Pancreas (tissue), 10 donors: ENCODE measurements at regions not wholly inside any gene's neighbourhood (a gene's known extent, or its start where the extent isn't known, plus 50 kb on each side); places are given as distances from the start of the nearest gene placed in this dataset.

ENCODE experiments used
- ATAC-seq, 4 donors: fragments of 200-7000 bp; cut with Tn5 transposase; one replicate each; pipeline versions ENCODE4 v1.8.0 to v1.9.1; 2020; ENCODE audit warnings: mild to moderate bottlenecking in 4 of 4, moderate library complexity in 4 of 4
- DNase-seq, 6 donors: peaks; one replicate each; pipeline ENCODE4 v3.0.0-alpha.2; 2020
- FAIRE-seq: peaks from 2 replicates; lab custom pipeline; 2012; peaks lifted over from hg19 to GRCh38; lab: Jason Lieb, UNC
- H3K27ac ChIP-seq, 4 donors: fragments of 200-600 bp; sonication (generic); 1 replicate in 3 of 4; 2 replicates in 1 of 4; pipeline versions ENCODE4 v1.5.0 to v1.8.0; 2020
- H3K27me3 ChIP-seq, 4 donors: fragments of 200-600 bp; one replicate each; pipeline ENCODE4 v1.8.0; 2021
- H3K36me3 ChIP-seq, 3 donors: fragments of 200-600 bp; sonication (generic) in 1 of 3; one replicate each; pipeline versions ENCODE4 v1.5.0 to v1.8.0; 2020 to 2021
- H3K4me1 ChIP-seq, 3 donors: fragments of 200-600 bp; one replicate each; pipeline ENCODE4 v1.8.0; 2021
- H3K4me3 ChIP-seq, 4 donors: fragments of 200-600 bp; sonication (generic) in 2 of 4; one replicate each; pipeline versions ENCODE4 v1.5.0 to v1.8.0; 2020 to 2021
- H3K9me3 ChIP-seq, 4 donors: fragments of 200-600 bp; one replicate each; pipeline ENCODE4 v1.8.0; 2021
- CTCF ChIP-seq, 4 donors: fragments of 200-600 bp; sonication (generic) in 3 of 4; IDR thresholded peaks; one replicate each; pipeline versions ENCODE4 v1.5.0 to v1.8.0; 2021; ENCODE audit warnings: antibody characterized with exemption in 4 of 4
- WGBS, 2 donors: extraction: QIAGEN DNeasy Blood & Tissue Kit; methylation state at CpG; one replicate each; pipeline ENCODE4 v1.1.7; 2013; 5-methylcytosine and 5-hydroxymethylcytosine counted together
- intact Hi-C, 3 donors: fragments of 100-400 bp; cut with DNase I; formaldehyde crosslinking; loops; one replicate each; pipeline versions ENCODE4 v1.11.1 to v1.14.2; 2022
- donor health status: healthy with polysubstance abuse.
- donor health status: DM: no; HTN: no; CAD: no; lungs with moderate emphysema.
- donor health status: DM: no; HTN: no; CAD: no.
- donor health status: control.
- donor health status: control.
- donor health status: Bipolar disorder and iron deficiency.
- donor health status: DM: yes; HTN: yes; CAD: no.
- donor health status: DM: no; HTN: no; CAD: no.
- donor health status: DM: no; HTN: no; CAD: no.
- donor health status: DM: yes; HTN: yes; CAD: no.

- no peak overlapping the region for H3K4me3 ChIP-seq
- no peak overlapping the region for H3K27ac ChIP-seq
- H3K9me3 ChIP-seq, result no peaks in the 10 kb centered on the region
- intact Hi-C loops, result no loop called here
- ATAC-seq, result no peak
- FAIRE-seq, result no peak
- no peaks in the 10 kb centered on the region for H3K36me3 ChIP-seq
- no peaks in the 10 kb centered on the region for H3K4me1 ChIP-seq
- TF ChIP-seq CTCF (IDR thresholded peaks at IDR 0.05), result no peak
- no peak for DNase-seq
- H3K27me3 ChIP-seq, result no peaks in the 10 kb centered on the region
These were observed 396.3 kb upstream of the POM121L12 start for GRCh38 chr7:52639126-52639525.

GRCh38 chr7:52635021-52635420 is 400.4 kb upstream of the POM121L12 start:
- FAIRE-seq, result no peak
- WGBS, 2 donors, result 42 to 44% methylated on average over 3 of the region's 3 CpGs
- no peaks in the 10 kb centered on the region for H3K9me3 ChIP-seq
- H3K27me3 ChIP-seq, result no peaks in the 10 kb centered on the region
- H3K36me3 ChIP-seq, result no peaks in the 10 kb centered on the region
- H3K4me3 ChIP-seq, result no peak overlapping the region
- ATAC-seq, result no peak
- TF ChIP-seq CTCF (IDR thresholded peaks at IDR 0.05), result no peak
- no peaks in the 10 kb centered on the region for H3K4me1 ChIP-seq
- intact Hi-C loops, result no loop called here
- no peak overlapping the region for H3K27ac ChIP-seq
- DNase-seq, result no peak

- Histone ChIP-seq H3K27me3 (no peaks in the 10 kb centered on the region), H3K4me3 (no peak overlapping the region), H3K9me3 (no peaks in the 10 kb centered on the region), H3K4me1 (no peaks in the 10 kb centered on the region), H3K36me3 (no peaks in the 10 kb centered on the region), H3K27ac (no peak overlapping the region)
- DNase-seq, result no peak
- FAIRE-seq, result no peak
- intact Hi-C loops, result no loop called here
- no peak for ATAC-seq
- 60 to 83% methylated on average over 1 of the region's 1 CpG for WGBS, 2 donors
- TF ChIP-seq CTCF (IDR thresholded peaks at IDR 0.05), result no peak
These were observed 414.6 kb upstream of the POM121L12 start for GRCh38 chr7:52620849-52621248.

GRCh38 chr7:52616552-52616951 is 418.9 kb upstream of the POM121L12 start:
- intact Hi-C loops, result no loop called here
- H3K9me3 ChIP-seq, result no peaks in the 10 kb centered on the region
- 58 to 76% methylated on average over 2 of the region's 2 CpGs for WGBS, 2 donors
- no peaks in the 10 kb centered on the region for H3K27me3 ChIP-seq
- H3K36me3 ChIP-seq, result no peaks in the 10 kb centered on the region
- no peak overlapping the region for H3K27ac ChIP-seq
- FAIRE-seq (no peak), ATAC-seq (no peak), DNase-seq (no peak)
- no peak overlapping the region for H3K4me3 ChIP-seq
- no peak for TF ChIP-seq CTCF (IDR thresholded peaks at IDR 0.05)
- no peaks in the 10 kb centered on the region for H3K4me1 ChIP-seq

- Histone ChIP-seq H3K36me3 (no peaks in the 10 kb centered on the region), H3K4me1 (no peaks in the 10 kb centered on the region), H3K9me3 (no peaks in the 10 kb centered on the region), H3K4me3 (no peak overlapping the region), H3K27ac (no peak overlapping the region), H3K27me3 (no peaks in the 10 kb centered on the region)
- 49 to 72% methylated on average over 2 of the region's 2 CpGs for WGBS, 2 donors
- no peak for FAIRE-seq
- no peak for ATAC-seq
- TF ChIP-seq CTCF (IDR thresholded peaks at IDR 0.05), result no peak
- intact Hi-C loops, result no loop called here
- DNase-seq, result no peak
These were observed 420.3 kb upstream of the POM121L12 start for GRCh38 chr7:52615021-52615695.
